OCI-LY1 (cell line): ENCODE measurements at regions not wholly inside any gene's neighbourhood (a gene's known extent, or its start where the extent isn't known, plus 50 kb on each side); places are given as distances from the start of the nearest gene placed in this dataset.

Experiments used
- EZH2 ChIP-seq: fragments of 200-600 bp; sonication (generic), shearing (Covaris generic); IDR thresholded peaks from 2 replicates; pipeline ENCODE4 v1.8.0; 2017; ENCODE audit warnings: borderline replicate concordance, mixed run types, mild to moderate bottlenecking, antibody characterized with exemption, low read length, moderate library complexity, mixed read lengths
- TF ChIP-seq, protein P1 (sequence below): fragments of 200-600 bp; sonication (generic), shearing (Covaris generic); IDR thresholded peaks from 2 replicates; pipeline ENCODE4 v1.5.1; 2017; ENCODE audit warnings: mild to moderate bottlenecking, antibody characterized with exemption, low read length, moderate library complexity, mixed read lengths

DNA sequence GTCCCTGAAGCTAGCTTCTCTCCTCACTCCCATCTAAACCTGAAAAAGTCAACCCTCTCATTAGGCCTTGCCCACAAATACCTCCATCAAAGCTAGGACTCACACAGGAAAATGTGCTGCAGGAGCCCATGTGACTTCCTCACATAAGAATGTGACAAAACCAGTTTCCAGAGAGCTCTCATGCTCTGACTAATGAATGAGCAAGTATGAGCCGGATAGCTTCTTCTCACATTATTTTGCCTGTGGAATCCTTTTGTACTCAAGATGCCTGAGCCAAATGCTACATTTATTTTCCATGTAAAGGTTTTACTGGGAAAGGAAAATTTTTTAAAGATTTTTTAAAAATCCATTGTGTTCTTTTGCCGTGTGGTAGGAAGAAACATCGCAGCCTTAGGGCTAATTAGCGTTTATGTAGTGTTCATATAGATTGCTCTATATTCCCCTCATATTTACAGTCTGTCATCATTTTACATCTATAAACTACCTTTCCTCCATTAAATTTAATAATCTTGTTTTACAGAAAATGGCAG lies 68.6 kb upstream of the CCN6 start:
- TF ChIP-seq, protein P1, sequence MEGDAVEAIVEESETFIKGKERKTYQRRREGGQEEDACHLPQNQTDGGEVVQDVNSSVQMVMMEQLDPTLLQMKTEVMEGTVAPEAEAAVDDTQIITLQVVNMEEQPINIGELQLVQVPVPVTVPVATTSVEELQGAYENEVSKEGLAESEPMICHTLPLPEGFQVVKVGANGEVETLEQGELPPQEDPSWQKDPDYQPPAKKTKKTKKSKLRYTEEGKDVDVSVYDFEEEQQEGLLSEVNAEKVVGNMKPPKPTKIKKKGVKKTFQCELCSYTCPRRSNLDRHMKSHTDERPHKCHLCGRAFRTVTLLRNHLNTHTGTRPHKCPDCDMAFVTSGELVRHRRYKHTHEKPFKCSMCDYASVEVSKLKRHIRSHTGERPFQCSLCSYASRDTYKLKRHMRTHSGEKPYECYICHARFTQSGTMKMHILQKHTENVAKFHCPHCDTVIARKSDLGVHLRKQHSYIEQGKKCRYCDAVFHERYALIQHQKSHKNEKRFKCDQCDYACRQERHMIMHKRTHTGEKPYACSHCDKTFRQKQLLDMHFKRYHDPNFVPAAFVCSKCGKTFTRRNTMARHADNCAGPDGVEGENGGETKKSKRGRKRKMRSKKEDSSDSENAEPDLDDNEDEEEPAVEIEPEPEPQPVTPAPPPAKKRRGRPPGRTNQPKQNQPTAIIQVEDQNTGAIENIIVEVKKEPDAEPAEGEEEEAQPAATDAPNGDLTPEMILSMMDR: no peak
- no peak for TF ChIP-seq EZH2
